K562 (cell line): ENCODE measurements at regions not wholly inside any gene's neighbourhood (a gene's known extent, or its start where the extent isn't known, plus 50 kb on each side); places are given as distances from the start of the nearest gene placed in this dataset.

Experiments used
- ATAC-seq: fragments of 200-7000 bp; cut with Tn5 transposase; 3 replicates; pipeline ENCODE4 v1.9.1; 2020; ENCODE audit warnings: moderate library complexity
- BruUV-seq: library from RNA; stranded (reverse); fragments of 400-500 nt; replicated peaks from 2 replicates; lab custom pipeline; 2021; lab: Mats Ljungman, UMichigan
- CTCF ChIA-PET: fragments of 300-600 bp; formaldehyde crosslinking; extraction: SDS; loops from one replicate; lab custom pipeline; 2021; ENCODE audit warnings: low intra/inter-chr PET ratio; lab: Yijun Ruan, JAX
- POLR2A ChIA-PET: fragments of 300-600, 350-650 bp; sonication (Branson Sonifier 250); formaldehyde crosslinking; extraction: SDS; loops from one replicate; lab custom pipeline; 2021; ENCODE audit warnings: antibody characterized with exemption, inconsistent platforms; lab: Yijun Ruan, JAX
- DNase-seq, 4 experiments: peaks; one replicate each; pipeline versions ENCODE4 v3.0.0 to v3.0.0-alpha.2; 2011 to 2018; ENCODE audit warnings: low spot score in 3 of 4, mixed read lengths in 3 of 4; ENCODE audit errors: extremely low read depth in 1 of 4
- FAIRE-seq: peaks from 2 replicates; lab custom pipeline; 2011; peaks lifted over from hg19 to GRCh38; lab: Jason Lieb, UNC
- H2AFZ ChIP-seq: 2 replicates; pipeline ENCODE4 v1.6.0; 2011; ENCODE audit warnings: low read depth, low read length, control low read depth, inconsistent platforms
- H3K27ac ChIP-seq: fragments of 200-600 bp; 3 replicates; pipeline ENCODE4 v1.8.0; 2011; ENCODE audit warnings: low read depth, mild to moderate bottlenecking, control low read depth, inconsistent platforms, low read length, moderate library complexity, mixed read lengths; ENCODE audit errors: extremely low read depth
- H3K27me3 ChIP-seq, 2 experiments: fragments of 300-600 bp in 1 of 2; 2 replicates in 1 of 2; 3 replicates in 1 of 2; pipeline versions ENCODE4 v1.6.0 to v1.8.0; 2011; ENCODE audit warnings: inconsistent platforms in 2 of 2, low read length in 2 of 2, mild to moderate bottlenecking in 1 of 2, mixed read lengths in 1 of 2, moderate library complexity in 1 of 2; ENCODE audit not compliant: control insufficient read depth in 2 of 2, insufficient read depth in 2 of 2
- H3K36me3 ChIP-seq: fragments of 300-600 bp; 3 replicates; pipeline ENCODE4 v1.8.0; 2011; ENCODE audit warnings: mild to moderate bottlenecking, low read length, inconsistent platforms; ENCODE audit not compliant: control insufficient read depth, insufficient read depth
- H3K4me1 ChIP-seq, 2 experiments: fragments of 200-600 bp in 1 of 2; replicated peaks in 1 of 2; 2 replicates in 1 of 2; 3 replicates in 1 of 2; pipeline versions ENCODE4 v1.5.1 to v1.8.0; 2011; ENCODE audit warnings: inconsistent platforms in 2 of 2, low read length in 2 of 2, mild to moderate bottlenecking in 1 of 2, mixed read lengths in 1 of 2, moderate library complexity in 1 of 2; ENCODE audit not compliant: control insufficient read depth in 2 of 2, insufficient read depth in 2 of 2
- H3K4me2 ChIP-seq: 2 replicates; pipeline ENCODE4 v1.6.1; 2011; ENCODE audit warnings: low read length, control low read depth, inconsistent platforms, mixed read lengths; ENCODE audit not compliant: insufficient read depth
- H3K4me3 ChIP-seq: fragments of 200-600 bp; sonication (generic), shearing (Covaris generic); 2 replicates; pipeline ENCODE4 v1.5.1; 2016; ENCODE audit warnings: control low read depth, inconsistent platforms
- H3K79me2 ChIP-seq: fragments of 200-600 bp; 3 replicates; pipeline ENCODE4 v1.8.0; 2011; ENCODE audit warnings: low read length, inconsistent platforms; ENCODE audit not compliant: control insufficient read depth, insufficient read depth
- H3K9ac ChIP-seq, 2 experiments: 2 replicates each; pipeline versions ENCODE4 v1.6.0 to v1.6.1; 2011; ENCODE audit warnings: low read depth in 2 of 2, low read length in 2 of 2, control low read depth in 1 of 2, inconsistent platforms in 1 of 2, mild to moderate bottlenecking in 1 of 2, mixed read lengths in 1 of 2; ENCODE audit not compliant: insufficient read depth in 1 of 2
- H3K9me1 ChIP-seq: one replicate; pipeline ENCODE4 v1.6.0; 2011; ENCODE audit warnings: inconsistent platforms, mild to moderate bottlenecking, low read length, moderate library complexity; ENCODE audit not compliant: control insufficient read depth, insufficient read depth
- H3K9me3 ChIP-seq: replicated peaks from 2 replicates; pipeline ENCODE4 v1.5.1; 2011; ENCODE audit warnings: low read depth, low read length, inconsistent platforms; ENCODE audit not compliant: control insufficient read depth, insufficient read depth
- H4K20me1 ChIP-seq: replicated peaks from 2 replicates; pipeline ENCODE4 v1.6.1; 2011; ENCODE audit warnings: low read length, inconsistent platforms, mixed read lengths; ENCODE audit not compliant: control insufficient read depth, insufficient read depth
- CCAR2 ChIP-seq: fragments of 200-400 bp; formaldehyde crosslinking; IDR thresholded peaks from 2 replicates; pipeline ENCODE4 v1.6.1; 2017; ENCODE audit warnings: mild to moderate bottlenecking, low read depth, low read length
- CEBPG ChIP-seq, 3 experiments: fragments of 200-800 bp in 1 of 3; sonication (Bioruptor generic) in 1 of 3; sonication (generic) in 1 of 3; formaldehyde crosslinking in 1 of 3; IDR thresholded peaks in 2 of 3; conservative IDR thresholded peaks in 1 of 3; 2 replicates each; pipeline versions ENCODE4 v1.6.1 to v1.8.0; 2016 to 2022; ENCODE audit warnings: missing compliant biosample characterization in 2 of 3, missing genetic modification characterization in 2 of 3, mild to moderate bottlenecking in 1 of 3, missing genetic modification reagents in 1 of 3
- RFX7 ChIP-seq: fragments of 250-450 bp; sonication (Bioruptor Pico); IDR thresholded peaks from 2 replicates; pipeline ENCODE4 v1.5.1; 2021; ENCODE audit warnings: mild to moderate bottlenecking
- ZNF431 ChIP-seq: sonication (generic); formaldehyde crosslinking; IDR thresholded peaks from 2 replicates; pipeline ENCODE4 v1.8.0; 2022; ENCODE audit warnings: mild to moderate bottlenecking, missing genetic modification reagents
- WGBS: fragments of 100-300 bp; shearing (Covaris generic); methylation state at CpG from one replicate; pipeline ENCODE4 v1.1.6; 2016; ENCODE audit warnings: low coverage, mixed read lengths; ENCODE audit not compliant: insufficient coverage; ENCODE audit errors: missing lambda C conversion rate; 5-methylcytosine and 5-hydroxymethylcytosine counted together
- in situ Hi-C: fragments of 300-500 bp; cut with MboI; formaldehyde crosslinking; loops from 4 replicates; pipeline ENCODE4 v1.15.0; 2018; ENCODE audit warnings: inconsistent platforms, mixed read lengths
- intact Hi-C: fragments of 100-400 bp; cut with micrococcal nuclease; formaldehyde crosslinking; loops from 2 replicates; pipeline ENCODE4 v1.14.2; 2022
- TF ChIP-seq, protein P1 (sequence below): fragments of 450-650 bp; IDR thresholded peaks from 2 replicates; pipeline ENCODE4 v1.6.1; 2016; ENCODE audit warnings: missing biosample characterization, missing genetic modification characterization
- TF ChIP-seq, protein P2 (sequence below): fragments of 250-450 bp; sonication (Bioruptor Pico); IDR thresholded peaks from 2 replicates; pipeline ENCODE4 v1.4.0; 2020; ENCODE audit warnings: mild to moderate bottlenecking
- TF ChIP-seq, protein P3 (sequence below): fragments of 450-650 bp; formaldehyde crosslinking; IDR thresholded peaks from 2 replicates; pipeline ENCODE4 v1.4.0; 2020; ENCODE audit warnings: mild to moderate bottlenecking, mixed read lengths

DNA sequence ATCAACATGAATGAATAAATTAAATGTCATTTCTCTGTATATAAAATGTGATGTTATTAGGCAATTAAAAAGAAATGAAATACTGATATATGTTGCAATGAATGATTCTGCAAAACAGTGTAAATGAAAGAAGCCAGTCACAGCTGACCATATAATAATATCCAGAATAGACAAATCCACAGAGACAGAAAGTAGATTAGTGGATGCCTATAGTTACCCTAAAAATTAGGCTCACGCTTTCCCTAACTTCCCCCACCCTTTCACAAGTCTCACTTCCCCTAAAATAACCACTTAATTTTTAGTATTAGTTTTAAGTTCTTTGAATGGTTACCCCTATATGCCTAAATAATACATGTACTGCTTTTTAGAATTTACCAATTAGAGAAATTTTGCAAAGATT is 348.9 kb upstream of the FAR2 start (continued):
- TF ChIP-seq, protein P1, sequence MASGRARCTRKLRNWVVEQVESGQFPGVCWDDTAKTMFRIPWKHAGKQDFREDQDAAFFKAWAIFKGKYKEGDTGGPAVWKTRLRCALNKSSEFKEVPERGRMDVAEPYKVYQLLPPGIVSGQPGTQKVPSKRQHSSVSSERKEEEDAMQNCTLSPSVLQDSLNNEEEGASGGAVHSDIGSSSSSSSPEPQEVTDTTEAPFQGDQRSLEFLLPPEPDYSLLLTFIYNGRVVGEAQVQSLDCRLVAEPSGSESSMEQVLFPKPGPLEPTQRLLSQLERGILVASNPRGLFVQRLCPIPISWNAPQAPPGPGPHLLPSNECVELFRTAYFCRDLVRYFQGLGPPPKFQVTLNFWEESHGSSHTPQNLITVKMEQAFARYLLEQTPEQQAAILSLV (tag): no peak
- TF ChIP-seq CCAR2: no peak
- no peak for TF ChIP-seq ZNF431 (CRISPR knock-in tag)
- TF ChIP-seq, all 486 proteins: peak for 0

DNA sequence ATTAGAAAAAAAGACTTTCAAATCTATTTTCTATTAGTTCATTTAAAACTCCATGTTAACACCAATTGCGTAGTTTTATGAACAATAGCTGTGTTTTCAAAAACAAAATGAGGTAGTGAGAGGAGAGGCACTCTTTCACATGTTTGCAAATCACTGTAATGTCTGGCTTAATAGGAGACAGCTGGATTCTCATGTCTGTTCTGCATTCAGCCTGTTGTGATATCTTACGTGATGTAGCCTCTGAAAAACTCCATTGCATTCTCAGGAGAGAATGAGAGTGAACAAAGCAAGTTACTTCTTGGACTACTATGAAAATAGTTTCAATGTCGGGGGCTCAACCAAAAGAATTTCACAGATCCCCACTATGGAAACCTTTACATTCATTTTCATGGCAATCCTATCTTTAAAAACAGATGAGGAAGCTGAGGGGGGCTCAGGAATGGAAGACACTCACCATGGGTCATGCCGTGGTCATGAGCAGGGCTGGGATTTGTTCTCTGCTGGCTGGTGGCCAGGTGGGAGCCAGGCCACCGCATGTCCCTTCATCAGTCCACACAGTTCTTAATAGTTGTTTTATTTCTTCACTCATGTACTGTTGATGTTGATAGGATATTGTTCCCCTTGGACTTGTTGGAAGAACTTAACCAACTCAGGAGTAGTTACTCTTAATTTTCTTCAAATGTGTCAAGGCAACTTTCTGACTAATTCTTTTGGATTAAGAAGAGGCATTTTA is 346.2 kb upstream of the FAR2 start:
- Histone ChIP-seq H3K36me3 (no peaks in the 10 kb centered on the region), H3K9me1 (no peaks in the 10 kb centered on the region), H4K20me1 (no peaks in the 10 kb centered on the region; the same call in 1 of the 2 replicates), H3K4me1 (no peaks in the 10 kb centered on the region), H3K9ac (no peak overlapping the region), H3K27me3 (0 out of 5 replicates have a peak, but pooled peaks cover 0 to 4% of the 10 kb centered on the region in 2 experiments), H3K79me2 (no peaks in the 10 kb centered on the region), H3K4me3 (no peak overlapping the region), H3K27ac (no peak overlapping the region), H2AFZ (no peak overlapping the region), H3K4me2 (no peak overlapping the region), H3K9me3 (no peaks in the 10 kb centered on the region)
- 3% methylated on average over 5 of the region's 5 CpGs for WGBS
- ChIA-PET CTCF (no interaction called here), POLR2A (no interaction called here)
- in situ Hi-C loops: no loop called here
- ATAC-seq (no peak), FAIRE-seq (no peak), DNase-seq (no peak)
- BruUV-seq: no TSS peak
- TF ChIP-seq, protein P2, sequence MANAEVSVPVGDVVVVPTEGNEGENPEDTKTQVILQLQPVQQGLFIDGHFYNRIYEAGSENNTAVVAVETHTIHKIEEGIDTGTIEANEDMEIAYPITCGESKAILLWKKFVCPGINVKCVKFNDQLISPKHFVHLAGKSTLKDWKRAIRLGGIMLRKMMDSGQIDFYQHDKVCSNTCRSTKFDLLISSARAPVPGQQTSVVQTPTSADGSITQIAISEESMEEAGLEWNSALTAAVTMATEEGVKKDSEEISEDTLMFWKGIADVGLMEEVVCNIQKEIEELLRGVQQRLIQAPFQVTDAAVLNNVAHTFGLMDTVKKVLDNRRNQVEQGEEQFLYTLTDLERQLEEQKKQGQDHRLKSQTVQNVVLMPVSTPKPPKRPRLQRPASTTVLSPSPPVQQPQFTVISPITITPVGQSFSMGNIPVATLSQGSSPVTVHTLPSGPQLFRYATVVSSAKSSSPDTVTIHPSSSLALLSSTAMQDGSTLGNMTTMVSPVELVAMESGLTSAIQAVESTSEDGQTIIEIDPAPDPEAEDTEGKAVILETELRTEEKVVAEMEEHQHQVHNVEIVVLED (CRISPR knock-in tag): no peak
- TF ChIP-seq RFX7 (CRISPR knock-in tag) (no peak), CEBPG (CRISPR knock-in tag; IDR thresholded peaks at IDR 0.05) (no peak), CEBPG (tag; conservative IDR thresholded peaks at IDR 0.05 in 1 of 2, IDR thresholded peaks at IDR 0.05 in 1 of 2) (no peak)
- TF ChIP-seq, protein P3, sequence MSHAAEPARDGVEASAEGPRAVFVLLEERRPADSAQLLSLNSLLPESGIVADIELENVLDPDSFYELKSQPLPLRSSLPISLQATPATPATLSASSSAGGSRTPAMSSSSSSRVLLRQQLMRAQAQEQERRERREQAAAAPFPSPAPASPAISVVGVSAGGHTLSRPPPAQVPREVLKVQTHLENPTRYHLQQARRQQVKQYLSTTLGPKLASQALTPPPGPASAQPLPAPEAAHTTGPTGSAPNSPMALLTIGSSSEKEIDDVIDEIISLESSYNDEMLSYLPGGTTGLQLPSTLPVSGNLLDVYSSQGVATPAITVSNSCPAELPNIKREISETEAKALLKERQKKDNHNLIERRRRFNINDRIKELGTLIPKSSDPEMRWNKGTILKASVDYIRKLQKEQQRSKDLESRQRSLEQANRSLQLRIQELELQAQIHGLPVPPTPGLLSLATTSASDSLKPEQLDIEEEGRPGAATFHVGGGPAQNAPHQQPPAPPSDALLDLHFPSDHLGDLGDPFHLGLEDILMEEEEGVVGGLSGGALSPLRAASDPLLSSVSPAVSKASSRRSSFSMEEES (CRISPR knock-in tag): no peak
- intact Hi-C loops: no loop called here
